Mesenteric fat pad (tissue), 1 donor: ENCODE measurements at regions not wholly inside any gene's neighbourhood (a gene's known extent, or its start where the extent isn't known, plus 50 kb on each side); places are given as distances from the start of the nearest gene placed in this dataset.
A peak's percentile ranks its signal among the peaks of the same experiment; 100 is the strongest.

ENCODE experiments used
- DNase-seq: peaks from one replicate; pipeline ENCODE4 v3.0.0-alpha.2; 2020; ENCODE audit warnings: low spot score
- donor health status: DM: yes; HTN: yes; CAD: no.

- peak; percentile 91 for DNase-seq
Measured at GRCh38 chr17:71976011-71976649, 144.7 kb upstream of the SOX9 start.

GRCh38 chr17:71978435-71978834 lies 142.4 kb upstream of the SOX9 start:
- no peak for DNase-seq

- DNase-seq = no peak
Measured at GRCh38 chr17:71980171-71980570, 140.6 kb upstream of the SOX9 start.

- no peak for DNase-seq
Measured at GRCh38 chr17:71983828-71984227, 137.0 kb upstream of the SOX9 start.

DNA sequence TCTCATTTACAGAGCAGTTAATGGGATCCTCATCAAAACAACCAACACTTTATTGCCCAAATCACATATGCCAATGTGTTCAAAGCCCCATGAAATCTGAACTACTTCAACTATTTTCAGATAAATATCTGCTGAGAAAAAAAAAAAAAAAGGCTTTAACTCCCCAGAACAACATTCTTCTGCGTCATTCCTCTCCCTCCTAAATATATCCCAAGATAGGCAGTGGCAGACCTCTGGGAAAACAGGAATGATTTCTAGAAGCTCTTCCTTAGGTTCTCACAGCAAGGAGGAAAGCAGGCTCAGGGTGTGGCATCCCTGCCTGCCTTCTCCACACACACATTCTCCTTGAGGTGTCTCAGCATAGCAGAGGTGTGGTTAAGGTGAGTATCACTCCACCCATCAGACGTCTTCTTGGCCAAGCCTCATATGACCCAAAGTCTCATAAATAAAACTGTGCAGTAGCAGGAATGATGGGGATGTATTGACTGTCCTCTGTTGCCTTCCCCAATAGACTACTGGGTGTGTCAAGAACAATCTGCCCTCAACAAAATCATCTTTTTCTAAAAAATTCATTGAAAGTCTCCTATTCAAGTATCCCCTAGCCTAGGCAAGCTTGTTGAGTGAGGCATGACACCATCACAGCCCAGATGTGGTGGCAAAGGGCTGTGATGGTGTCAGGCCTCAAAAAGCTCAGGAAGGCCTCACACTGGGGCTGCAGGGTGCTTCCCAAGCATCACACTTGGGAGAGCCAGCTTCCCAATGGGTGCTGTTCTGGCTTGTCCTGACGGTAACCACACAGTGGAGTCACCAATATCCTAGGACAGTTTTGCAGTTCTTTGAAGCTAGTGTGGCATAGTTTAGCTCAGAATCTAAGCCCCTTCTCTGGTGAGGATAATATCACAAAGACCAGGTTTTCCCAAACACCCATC lies 135.4 kb upstream of the SOX9 start:
- DNase-seq = no peak

DNA sequence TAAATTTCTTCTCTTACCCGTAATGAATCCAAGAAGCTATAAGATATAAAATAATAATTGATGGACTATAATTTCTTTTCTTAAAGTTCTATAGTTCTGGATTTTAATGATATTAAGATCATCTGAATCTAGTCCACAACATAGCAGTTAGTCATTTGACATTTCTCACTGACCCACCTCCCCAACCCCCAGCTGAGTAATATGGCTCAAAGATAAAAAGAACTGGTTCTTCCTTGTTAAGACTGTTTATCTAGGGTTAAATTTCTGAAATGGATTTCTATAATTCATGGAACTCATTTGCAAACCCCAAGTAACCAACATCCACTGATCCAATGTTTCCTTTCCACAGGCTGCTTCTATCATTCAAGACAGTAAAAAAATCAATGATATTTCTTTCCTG lies 133.9 kb upstream of the SOX9 start:
- no peak for DNase-seq

DNA sequence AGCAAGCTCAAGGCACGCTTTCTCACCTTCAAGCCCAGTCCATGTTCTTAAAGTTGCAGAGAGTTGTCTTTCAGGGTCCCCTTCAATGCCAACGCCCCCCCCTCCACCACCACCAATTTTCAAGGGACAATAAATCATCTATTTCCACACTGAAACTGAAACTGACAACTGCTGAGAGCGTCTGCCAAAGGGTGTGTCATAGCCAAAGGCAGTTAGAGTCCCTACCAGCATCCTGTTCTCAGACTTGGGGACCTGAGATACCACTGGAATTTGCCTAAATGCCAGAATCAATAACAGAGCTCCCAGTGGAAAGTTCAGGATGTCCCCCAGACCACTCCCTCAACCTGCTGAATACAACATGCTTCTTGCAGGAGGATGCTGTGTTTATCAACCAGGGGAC lies 133.2 kb upstream of the SOX9 start:
- no peak for DNase-seq

GRCh38 chr17:71989117-71989516 lies 131.7 kb upstream of the SOX9 start:
- DNase-seq = no peak

DNA sequence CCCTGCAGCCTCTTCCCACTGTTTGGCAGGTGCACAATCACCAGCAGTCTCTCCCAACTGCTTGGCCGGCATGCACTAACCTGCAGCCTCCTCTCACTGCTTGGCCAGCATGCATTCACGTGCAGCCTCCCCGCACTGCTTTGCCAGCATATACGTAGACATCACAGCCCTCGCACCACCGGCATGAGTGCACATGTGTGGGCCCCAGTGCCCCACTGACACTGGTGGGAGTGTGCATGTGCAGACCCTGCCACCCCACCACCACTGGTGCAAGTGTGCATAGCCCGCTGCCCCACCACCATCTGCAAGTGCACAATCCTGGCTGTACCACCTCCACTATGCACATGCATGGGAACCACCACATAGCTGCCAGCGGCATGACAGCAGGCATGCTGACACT lies 127.5 kb upstream of the SOX9 start:
- DNase-seq = no peak

DNA sequence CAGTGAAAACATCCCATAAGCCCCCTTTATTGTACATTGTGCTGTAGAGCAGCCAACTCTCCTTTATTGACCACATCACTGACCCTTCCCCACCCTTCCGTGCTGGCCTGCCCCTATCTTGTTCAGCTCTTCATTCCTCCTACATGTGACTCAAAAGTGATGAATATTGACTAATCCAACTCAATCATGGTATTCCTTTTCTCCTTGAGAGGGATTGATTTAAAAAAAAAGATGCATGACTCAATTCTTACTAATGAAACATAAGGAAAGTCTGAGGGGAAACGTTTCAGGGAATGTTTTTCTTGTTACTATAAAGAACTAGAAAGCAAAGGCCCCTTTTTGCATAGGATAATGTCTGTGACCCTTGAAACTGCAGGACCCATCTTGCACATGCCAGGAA lies 125.2 kb upstream of the SOX9 start:
- no peak for DNase-seq

GRCh38 chr17:72004011-72004427 lies 116.8 kb upstream of the SOX9 start:
- DNase-seq = no peak

GRCh38 chr17:72004611-72005331 lies 116.0 kb upstream of the SOX9 start:
- no peak for DNase-seq

DNA sequence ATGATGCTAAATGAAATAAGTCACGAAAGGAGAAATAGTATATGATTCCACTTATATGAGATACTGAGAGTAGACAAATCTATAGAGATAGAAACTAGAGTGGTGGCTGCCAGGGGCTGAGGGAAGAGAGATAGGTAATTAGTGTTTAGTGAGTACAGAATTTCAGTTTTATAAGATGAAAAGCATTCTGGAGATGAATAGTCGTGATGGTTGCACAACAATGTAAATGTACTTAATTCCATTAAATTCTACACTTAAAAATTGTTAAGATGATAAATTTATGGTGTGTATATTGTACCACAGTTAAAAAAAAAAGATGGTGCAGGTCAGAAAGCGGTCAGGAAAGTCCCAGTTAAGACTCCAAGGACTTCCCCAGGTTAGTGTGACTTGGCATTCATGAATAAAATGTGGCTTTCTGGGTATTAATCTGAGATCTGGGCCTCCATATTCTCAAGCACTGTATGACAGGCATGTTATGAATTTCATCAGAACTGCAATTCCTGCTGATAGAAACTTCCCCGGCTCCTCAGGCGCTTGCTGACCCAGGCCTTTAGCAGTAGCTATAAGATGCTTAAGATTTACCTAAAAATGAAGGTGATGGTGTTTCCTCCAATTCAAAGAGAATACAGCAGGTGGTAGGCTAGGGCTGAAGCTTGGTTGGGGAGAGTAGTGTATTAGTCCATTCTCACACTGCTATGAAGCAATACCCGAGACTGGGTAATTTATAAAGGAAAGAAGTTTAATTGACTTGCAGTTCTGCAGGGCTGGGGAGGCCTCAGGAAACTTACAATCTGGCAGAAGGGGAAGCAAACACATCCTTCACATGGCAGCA lies 115.3 kb upstream of the SOX9 start:
- no peak for DNase-seq

GRCh38 chr17:72008236-72008876 lies 112.5 kb upstream of the SOX9 start:
- no peak for DNase-seq

DNA sequence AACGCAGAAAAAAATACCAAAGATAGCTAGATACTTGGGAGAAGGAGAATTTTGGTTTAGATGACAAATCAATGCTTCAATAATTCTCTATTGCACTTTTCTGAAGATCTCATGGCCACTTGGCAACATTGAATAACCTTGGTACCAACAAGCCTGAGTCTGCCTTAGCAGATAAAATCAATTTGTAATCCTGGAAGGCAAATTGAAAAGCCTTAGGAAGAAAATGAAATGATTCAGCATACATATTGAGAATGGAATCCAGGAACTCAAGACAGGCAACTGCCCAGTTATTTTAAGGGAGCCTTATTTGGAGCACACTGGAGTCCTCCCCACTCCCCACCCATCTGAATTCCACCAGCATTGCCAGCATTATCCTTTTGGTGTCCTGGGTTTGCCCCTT lies 109.3 kb upstream of the SOX9 start:
- DNase-seq = no peak

DNA sequence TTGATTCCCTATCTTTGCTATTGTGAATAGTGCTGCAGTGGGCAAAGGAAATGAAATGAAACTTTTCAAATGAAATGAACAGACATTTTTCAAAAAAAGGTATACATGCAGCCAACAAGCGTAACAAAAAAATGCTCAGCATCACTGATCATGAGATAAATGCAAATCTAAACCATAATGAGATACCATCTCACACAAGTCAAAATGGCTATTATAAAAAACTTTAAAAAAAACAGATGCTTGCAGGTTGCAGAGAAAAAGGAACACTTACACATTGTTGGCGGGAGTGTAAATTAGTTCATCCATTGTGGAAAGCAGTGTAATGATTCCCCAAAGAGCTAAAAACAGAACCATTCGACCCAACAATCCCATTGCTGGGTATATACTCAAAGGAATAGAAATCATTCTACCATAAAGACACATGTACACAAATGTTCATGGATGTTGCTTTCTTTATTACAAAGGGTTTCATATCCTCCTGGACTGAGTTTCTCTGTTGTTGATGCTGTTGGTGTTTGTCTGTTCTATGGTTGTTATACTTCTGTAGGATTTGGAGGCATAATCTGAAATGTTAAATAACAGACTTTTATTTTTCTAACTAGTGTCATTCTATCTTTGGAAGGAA lies 99.3 kb upstream of the SOX9 start:
- DNase-seq = no peak

DNA sequence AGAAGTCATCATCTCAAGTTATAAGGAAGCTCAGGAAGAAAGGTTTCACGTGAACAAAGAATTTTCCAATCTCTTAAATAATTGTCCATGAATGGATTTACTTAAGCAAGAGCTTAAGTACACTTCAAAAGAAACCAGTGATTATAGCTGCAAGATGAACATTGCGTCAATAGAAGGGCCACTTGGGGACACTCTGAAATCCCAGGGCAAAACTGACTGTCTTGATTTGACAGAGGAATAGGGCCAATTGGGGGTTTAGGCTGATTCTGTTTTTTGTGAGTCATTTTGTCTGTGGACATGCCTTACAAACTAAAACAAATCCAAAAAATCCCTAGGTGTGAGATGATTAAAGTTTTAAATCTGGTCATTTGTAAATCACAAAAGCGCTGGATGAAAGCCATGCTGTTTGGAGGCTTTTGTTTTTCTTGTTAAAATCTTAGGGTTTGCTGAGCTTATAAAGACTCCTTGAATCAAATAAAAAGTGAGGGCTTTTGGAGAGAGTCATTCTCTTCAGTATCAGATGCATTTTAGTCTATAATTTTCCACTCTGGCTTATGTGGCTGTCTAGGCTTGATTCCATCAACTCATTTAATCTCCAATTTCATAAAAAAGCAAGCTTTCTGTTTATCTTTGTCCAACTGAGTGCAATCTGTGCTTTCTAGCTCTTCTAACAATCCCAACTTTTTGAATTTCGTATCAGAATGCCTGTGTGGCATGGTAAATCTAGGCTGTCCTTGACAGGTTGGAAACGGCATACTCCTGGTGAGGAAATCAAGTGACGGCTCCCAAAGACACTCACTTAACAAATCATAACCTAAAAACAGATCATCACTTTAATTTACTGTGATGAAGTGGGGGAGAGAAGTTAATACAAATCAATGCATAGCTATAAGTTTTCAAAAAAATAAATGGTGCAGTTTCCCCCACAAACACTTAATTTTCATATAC lies 98.2 kb upstream of the SOX9 start:
- DNase-seq = no peak

GRCh38 chr17:72024457-72024856 lies 96.4 kb upstream of the SOX9 start:
- DNase-seq = no peak

DNA sequence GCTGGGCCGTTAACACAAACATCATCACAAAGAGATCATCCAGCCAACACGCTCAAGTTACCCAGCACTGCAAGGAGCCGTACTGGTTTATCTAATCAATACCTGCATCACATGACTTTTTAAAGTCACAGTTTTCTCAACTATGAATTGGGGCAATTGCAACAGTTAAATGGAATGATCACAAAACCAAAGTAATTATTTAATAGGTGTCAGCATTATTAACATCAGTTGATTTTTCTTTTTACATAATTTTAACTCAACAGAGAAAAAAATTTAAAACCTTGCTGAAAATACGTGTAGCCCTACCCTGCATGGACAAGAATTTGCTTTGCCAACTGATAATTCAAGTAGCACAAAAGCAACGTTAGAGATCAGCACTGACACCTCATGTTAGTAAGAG lies 95.7 kb upstream of the SOX9 start:
- no peak for DNase-seq
